Heart right ventricle (tissue), 16 donors: ENCODE measurements at regions not wholly inside any gene's neighbourhood (a gene's known extent, or its start where the extent isn't known, plus 50 kb on each side); places are given as distances from the start of the nearest gene placed in this dataset.

Source experiments
- ATAC-seq, 8 donors: fragments of 200-7000 bp; cut with Tn5 transposase; one replicate each; pipeline ENCODE4 v1.9.1; 2020; ENCODE audit warnings: mild to moderate bottlenecking in 8 of 8, moderate library complexity in 8 of 8, moderate number of reproducible peaks in 1 of 8
- DNase-seq, 2 donors: peaks; one replicate each; pipeline ENCODE4 v3.0.0-alpha.2; 2020
- H3K27ac ChIP-seq, 10 donors: fragments of 200-600 bp; sonication (generic) in 2 of 10; one replicate each; pipeline versions ENCODE4 v1.5.0 to v1.8.0; 2020 to 2022; ENCODE audit warnings: mild to moderate bottlenecking in 3 of 10
- H3K27me3 ChIP-seq, 7 donors: fragments of 200-600 bp; one replicate each; pipeline ENCODE4 v1.8.0; 2021 to 2022; ENCODE audit warnings: mild to moderate bottlenecking in 2 of 7
- H3K36me3 ChIP-seq, 9 donors: fragments of 200-600 bp; sonication (generic) in 1 of 9; one replicate each; pipeline versions ENCODE4 v1.5.0 to v1.8.0; 2020 to 2022; ENCODE audit warnings: mild to moderate bottlenecking in 2 of 9
- H3K4me1 ChIP-seq, 9 donors: fragments of 200-600 bp; sonication (generic) in 1 of 9; one replicate each; pipeline versions ENCODE4 v1.5.0 to v1.8.0; 2020 to 2022; ENCODE audit warnings: mild to moderate bottlenecking in 4 of 9
- H3K4me3 ChIP-seq, 10 donors: fragments of 200-600 bp; sonication (generic) in 2 of 10; one replicate each; pipeline versions ENCODE4 v1.5.0 to v1.8.0; 2020 to 2022; ENCODE audit warnings: mild to moderate bottlenecking in 7 of 10, moderate library complexity in 2 of 10
- H3K9me3 ChIP-seq, 11 donors: fragments of 200-600 bp in 10 of 11; sonication (generic) in 2 of 11; one replicate each; pipeline versions ENCODE4 v1.5.0 to v1.8.0; 2013 to 2022; ENCODE audit warnings: mild to moderate bottlenecking in 2 of 11, control low read depth in 1 of 11, moderate library complexity in 1 of 11
- WGBS, 2 donors: extraction: QIAGEN DNeasy Blood & Tissue Kit; methylation state at CpG; one replicate each; pipeline ENCODE4 v1.1.7; 2013; ENCODE audit warnings: inconsistent platforms in 1 of 2; 5-methylcytosine and 5-hydroxymethylcytosine counted together
- intact Hi-C, 10 donors: fragments of 100-400 bp; cut with DNase I; formaldehyde crosslinking; loops; one replicate each; pipeline versions ENCODE4 v1.11.1 to v1.14.2; 2022
- TF ChIP-seq, protein P1 (sequence below), 9 donors: fragments of 200-600 bp; sonication (generic) in 2 of 9; IDR thresholded peaks; one replicate each; pipeline versions ENCODE4 v1.5.0 to v1.8.0; 2021 to 2022; ENCODE audit warnings: antibody characterized with exemption in 9 of 9, mild to moderate bottlenecking in 5 of 9, moderate library complexity in 1 of 9
- donor health status: Arrhythmogenic right ventricular cardiomyopathy.
- donor health status: ischemic (EF 13 %, LVEDD 7.1; RV severe dilation, severe dysfunction).
- donor health status: healthy with polysubstance abuse.
- donor health status: DM: no; HTN: yes; CAD: no.
- donor health status: DM: no; HTN: no; CAD: no.
- donor health status: ischemic (EF 25% LVEDD 6.9; RV normal size, moderate dysfunction).
- donor health status: ischemic (EF 25% LVEDD 5.7; RV mildly dilated, moderate dysfunction).
- donor health status: healthy.
- donor health status: DM: yes; HTN: yes; CAD: no.
- donor health status: Ischemic cardiomyopathy.
- donor health status: ischemic (EF 35%, LVEDD 5.7; RV mildly dilated, moderate dysfunction).
- donor health status: nonischemic (EF 11% LVEDD 7.7; RV severe dilation, severe dysfunction).
- donor health status: DM: yes; HTN: yes; CAD: no.
- donor health status: PGD.
- donor health status: ischemic (EF 29% LVEDD 5.4; RV normal size, mild dysfunction).
- donor health status: nonischemic (EF 23%, LVEDD 6.1; RV moderate dilation, normal function).

DNA sequence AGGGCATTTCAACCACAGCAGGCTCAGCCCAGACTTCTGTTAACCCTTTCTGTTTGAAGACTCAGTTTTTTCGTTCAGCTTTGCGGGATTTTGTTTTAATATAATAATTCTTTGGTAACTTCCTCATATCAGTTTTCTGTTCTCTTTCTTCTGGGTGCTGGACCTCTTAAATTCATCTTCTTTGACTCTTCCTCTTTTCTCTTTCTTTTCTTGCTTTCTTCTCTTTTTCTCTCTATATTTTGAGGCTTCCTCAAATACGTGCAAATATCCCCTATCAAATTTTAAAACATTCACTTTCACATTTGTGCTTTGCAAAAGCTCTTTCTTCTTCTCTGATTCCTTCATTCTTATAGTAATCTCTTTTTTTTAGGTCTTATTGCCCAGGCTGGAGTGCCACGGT is 136.3 kb downstream of the HS3ST3B1 start:
- WGBS, 2 donors = 83 to 85% methylated on average over 4 of the region's 4 CpGs
- Histone ChIP-seq H3K27me3 (peaks cover 0 to 12% (median 0%) of the 10 kb centered on the region in 7 donors), H3K9me3 (no peaks in the 10 kb centered on the region), H3K27ac (no peak overlapping the region), H3K4me3 (no peak overlapping the region), H3K4me1 (no peaks in the 10 kb centered on the region), H3K36me3 (no peaks in the 10 kb centered on the region)
- TF ChIP-seq, protein P1, sequence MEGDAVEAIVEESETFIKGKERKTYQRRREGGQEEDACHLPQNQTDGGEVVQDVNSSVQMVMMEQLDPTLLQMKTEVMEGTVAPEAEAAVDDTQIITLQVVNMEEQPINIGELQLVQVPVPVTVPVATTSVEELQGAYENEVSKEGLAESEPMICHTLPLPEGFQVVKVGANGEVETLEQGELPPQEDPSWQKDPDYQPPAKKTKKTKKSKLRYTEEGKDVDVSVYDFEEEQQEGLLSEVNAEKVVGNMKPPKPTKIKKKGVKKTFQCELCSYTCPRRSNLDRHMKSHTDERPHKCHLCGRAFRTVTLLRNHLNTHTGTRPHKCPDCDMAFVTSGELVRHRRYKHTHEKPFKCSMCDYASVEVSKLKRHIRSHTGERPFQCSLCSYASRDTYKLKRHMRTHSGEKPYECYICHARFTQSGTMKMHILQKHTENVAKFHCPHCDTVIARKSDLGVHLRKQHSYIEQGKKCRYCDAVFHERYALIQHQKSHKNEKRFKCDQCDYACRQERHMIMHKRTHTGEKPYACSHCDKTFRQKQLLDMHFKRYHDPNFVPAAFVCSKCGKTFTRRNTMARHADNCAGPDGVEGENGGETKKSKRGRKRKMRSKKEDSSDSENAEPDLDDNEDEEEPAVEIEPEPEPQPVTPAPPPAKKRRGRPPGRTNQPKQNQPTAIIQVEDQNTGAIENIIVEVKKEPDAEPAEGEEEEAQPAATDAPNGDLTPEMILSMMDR (IDR thresholded peaks at IDR 0.05) = no peak
- intact Hi-C loops = no loop called here
- DNase-seq = no peak
- ATAC-seq = no peak

DNA sequence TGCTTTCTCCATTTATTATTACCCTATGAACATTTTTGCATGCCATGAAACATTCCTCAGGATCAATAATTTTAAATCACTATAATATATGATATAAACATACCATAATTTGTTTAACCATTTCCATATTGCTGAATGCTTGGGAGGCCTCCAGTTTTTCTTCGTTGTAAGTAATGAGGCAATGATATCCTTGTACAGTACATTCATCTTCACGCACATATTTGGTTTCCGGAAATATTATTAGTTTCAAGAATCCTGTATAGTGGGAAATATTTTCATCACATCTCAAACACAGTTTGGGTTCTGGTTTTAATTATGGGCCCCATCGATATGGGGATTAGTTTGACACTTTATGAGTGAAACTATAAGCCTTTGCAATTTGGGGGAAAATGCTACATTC is 135.4 kb downstream of the HS3ST3B1 start:
- Histone ChIP-seq H3K27ac (no peak overlapping the region), H3K27me3 (peaks cover 0 to 12% (median 0%) of the 10 kb centered on the region in 7 donors), H3K4me1 (no peaks in the 10 kb centered on the region), H3K9me3 (no peaks in the 10 kb centered on the region), H3K36me3 (no peaks in the 10 kb centered on the region), H3K4me3 (no peak overlapping the region)
- TF ChIP-seq, protein P1 (IDR thresholded peaks at IDR 0.05) = no peak
- intact Hi-C loops = no loop called here
- ATAC-seq (no peak), DNase-seq (no peak)
- 86 to 92% methylated on average over 4 of the region's 4 CpGs for WGBS, 2 donors

DNA sequence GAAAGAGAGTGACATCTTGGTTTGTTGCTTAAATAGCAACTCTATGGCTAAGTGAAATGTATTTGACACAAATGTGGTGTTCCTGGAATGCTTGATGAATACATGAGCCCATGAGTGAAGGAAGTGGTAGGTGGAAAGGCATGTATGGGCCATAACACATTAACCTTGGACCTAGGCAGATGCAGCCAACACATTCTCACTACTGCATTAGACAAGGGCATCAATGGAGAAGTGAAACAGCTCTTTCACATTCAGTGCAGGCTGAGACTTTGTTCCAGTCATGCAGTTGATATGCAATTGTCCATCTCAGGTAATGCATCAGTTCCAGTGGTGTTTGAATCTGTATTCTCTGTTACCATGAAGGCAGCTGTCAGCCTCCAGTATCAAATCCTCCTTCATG is 133.6 kb downstream of the HS3ST3B1 start:
- Histone ChIP-seq H3K27ac (no peak overlapping the region), H3K4me3 (no peak overlapping the region), H3K4me1 (no peaks in the 10 kb centered on the region), H3K27me3 (peaks cover 0 to 12% (median 0%) of the 10 kb centered on the region in 7 donors), H3K9me3 (no peaks in the 10 kb centered on the region), H3K36me3 (no peaks in the 10 kb centered on the region)
- intact Hi-C loops = no loop called here
- ATAC-seq (no peak), DNase-seq (no peak)
- TF ChIP-seq, protein P1 (IDR thresholded peaks at IDR 0.05) = no peak

DNA sequence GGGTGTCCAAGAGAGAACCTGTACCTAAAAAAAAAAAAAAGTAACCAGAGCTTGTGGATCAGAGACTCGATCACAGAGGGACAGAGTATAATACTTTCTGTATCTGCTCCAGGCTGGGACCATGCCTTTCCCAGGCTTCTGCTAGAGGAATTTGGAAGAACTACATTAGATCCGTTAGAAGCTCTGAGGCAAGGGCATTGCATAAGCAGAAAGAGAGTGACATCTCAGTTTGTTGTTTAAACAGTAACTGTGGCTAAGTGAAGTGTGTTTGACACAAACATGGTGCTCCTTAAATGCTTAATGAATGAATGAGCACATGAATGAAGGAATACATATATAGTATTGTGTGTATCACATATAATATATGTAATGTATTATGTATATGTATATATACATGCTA is 131.2 kb downstream of the HS3ST3B1 start:
- Histone ChIP-seq H3K36me3 (no peaks in the 10 kb centered on the region), H3K27me3 (peaks cover 0 to 12% (median 0%) of the 10 kb centered on the region in 7 donors), H3K27ac (no peak overlapping the region), H3K4me1 (peaks cover 0 to 10% (median 0%) of the 10 kb centered on the region in 9 donors), H3K4me3 (no peak overlapping the region), H3K9me3 (no peaks in the 10 kb centered on the region)
- TF ChIP-seq, protein P1 (IDR thresholded peaks at IDR 0.05) = no peak
- intact Hi-C loops = no loop called here
- DNase-seq (no peak), ATAC-seq (no peak)
- 72 to 82% methylated on average over 2 of the region's 2 CpGs for WGBS, 2 donors
